Liver (tissue), 7 donors: ENCODE measurements at regions not wholly inside any gene's neighbourhood (a gene's known extent, or its start where the extent isn't known, plus 50 kb on each side); places are given as distances from the start of the nearest gene placed in this dataset.

Experiments used
- DNase-seq: peaks from one replicate; pipeline ENCODE4 v3.0.0-alpha.2; 2017; ENCODE audit warnings: low spot score
- H3K27ac ChIP-seq, 2 donors: one replicate each; pipeline ENCODE4 v1.7.0; 2013; ENCODE audit warnings: inconsistent platforms in 2 of 2, low read length in 2 of 2, control low read depth in 1 of 2, low read depth in 1 of 2, mild to moderate bottlenecking in 1 of 2
- H3K27me3 ChIP-seq, 4 donors: one replicate each; pipeline versions ENCODE4 v1.6.1 to v1.7.0; 2013; ENCODE audit warnings: low read length in 3 of 4, inconsistent platforms in 1 of 4, mild to moderate bottlenecking in 1 of 4, moderate library complexity in 1 of 4; ENCODE audit not compliant: control insufficient read depth in 4 of 4, insufficient read depth in 4 of 4
- H3K36me3 ChIP-seq, 4 donors: one replicate each; pipeline versions ENCODE4 v1.6.1 to v1.7.0; 2013; ENCODE audit warnings: low read length in 3 of 4, mild to moderate bottlenecking in 3 of 4, low read depth in 1 of 4, moderate library complexity in 1 of 4; ENCODE audit not compliant: control insufficient read depth in 4 of 4, insufficient read depth in 3 of 4
- H3K4me1 ChIP-seq, 4 donors: one replicate each; pipeline versions ENCODE4 v1.6.1 to v1.7.0; 2013; ENCODE audit warnings: low read length in 3 of 4, mild to moderate bottlenecking in 3 of 4, moderate library complexity in 1 of 4; ENCODE audit not compliant: control insufficient read depth in 4 of 4, insufficient read depth in 4 of 4
- H3K4me3 ChIP-seq, 3 donors: one replicate each; pipeline versions ENCODE4 v1.6.1 to v1.7.0; 2013; ENCODE audit warnings: low read length in 3 of 3, control low read depth in 1 of 3, low read depth in 1 of 3, mild to moderate bottlenecking in 1 of 3
- H3K9ac ChIP-seq, 2 donors: one replicate each; pipeline ENCODE4 v1.7.0; 2013; ENCODE audit warnings: low read length in 2 of 2, mild to moderate bottlenecking in 2 of 2, moderate library complexity in 2 of 2, control low read depth in 1 of 2, low read depth in 1 of 2
- H3K9me3 ChIP-seq, 4 donors: one replicate each; pipeline versions ENCODE4 v1.6.1 to v1.7.0; 2013; ENCODE audit warnings: low read length in 3 of 4; ENCODE audit not compliant: control insufficient read depth in 4 of 4
- EGR1 ChIP-seq, 2 donors: IDR thresholded peaks; 2 replicates each; pipeline ENCODE4 v1.6.1; 2016 to 2018; ENCODE audit warnings: antibody characterized with exemption in 2 of 2, low read depth in 2 of 2
- FOXA1 ChIP-seq: IDR thresholded peaks from 2 replicates; pipeline ENCODE4 v1.6.1; 2016; ENCODE audit warnings: antibody characterized with exemption
- FOXA2 ChIP-seq: IDR thresholded peaks from 2 replicates; pipeline ENCODE4 v1.6.1; 2016; ENCODE audit warnings: antibody characterized with exemption
- GABPA ChIP-seq, 2 donors: IDR thresholded peaks in 1 of 2; conservative IDR thresholded peaks in 1 of 2; 2 replicates each; pipeline ENCODE4 v1.6.1; 2016; ENCODE audit warnings: antibody characterized with exemption in 2 of 2, mild to moderate bottlenecking in 1 of 2, moderate library complexity in 1 of 2
- HNF4A ChIP-seq, 2 donors: conservative IDR thresholded peaks; 2 replicates each; pipeline ENCODE4 v1.6.1; 2016; ENCODE audit warnings: antibody characterized with exemption in 2 of 2, mild to moderate bottlenecking in 2 of 2
- JUND ChIP-seq, 2 donors: IDR thresholded peaks; 2 replicates each; pipeline ENCODE4 v1.6.1; 2016; ENCODE audit warnings: antibody characterized with exemption in 2 of 2
- NR2F2 ChIP-seq: IDR thresholded peaks from 2 replicates; pipeline ENCODE4 v1.6.1; 2016; ENCODE audit warnings: antibody characterized with exemption
- RAD21 ChIP-seq, 2 donors: IDR thresholded peaks; 2 replicates each; pipeline ENCODE4 v1.6.1; 2016; ENCODE audit warnings: antibody characterized with exemption in 2 of 2, mild to moderate bottlenecking in 2 of 2
- RXRA ChIP-seq, 2 donors: IDR thresholded peaks; 2 replicates each; pipeline ENCODE4 v1.6.1; 2017 to 2018; ENCODE audit warnings: antibody characterized with exemption in 2 of 2, mild to moderate bottlenecking in 1 of 2
- SP1 ChIP-seq: IDR thresholded peaks from 2 replicates; pipeline ENCODE4 v1.6.1; 2018; ENCODE audit warnings: antibody characterized with exemption, mild to moderate bottlenecking
- YY1 ChIP-seq: IDR thresholded peaks from 2 replicates; pipeline ENCODE4 v1.6.1; 2016; ENCODE audit warnings: antibody characterized with exemption, mild to moderate bottlenecking
- WGBS: extraction: QIAGEN DNeasy Blood & Tissue Kit; methylation state at CpG from one replicate; pipeline ENCODE4 v1.1.7; 2013; 5-methylcytosine and 5-hydroxymethylcytosine counted together
- TF ChIP-seq, protein P1 (sequence below): IDR thresholded peaks from 2 replicates; pipeline ENCODE4 v1.6.1; 2016; ENCODE audit warnings: antibody characterized with exemption
- TF ChIP-seq, protein P2 (sequence below): IDR thresholded peaks from 2 replicates; pipeline ENCODE4 v1.6.1; 2016; ENCODE audit warnings: antibody characterized with exemption, mild to moderate bottlenecking
- TF ChIP-seq, protein P3 (sequence below): IDR thresholded peaks from 2 replicates; pipeline ENCODE4 v1.6.1; 2016; ENCODE audit warnings: antibody characterized with exemption
- TF ChIP-seq, protein P4 (sequence below): IDR thresholded peaks from 2 replicates; pipeline ENCODE4 v1.6.1; 2016; ENCODE audit warnings: antibody characterized with exemption
- donor health status: healthy.
- donor health status: healthy.
- donor health status: healthy.
- donor health status: healthy.

DNA sequence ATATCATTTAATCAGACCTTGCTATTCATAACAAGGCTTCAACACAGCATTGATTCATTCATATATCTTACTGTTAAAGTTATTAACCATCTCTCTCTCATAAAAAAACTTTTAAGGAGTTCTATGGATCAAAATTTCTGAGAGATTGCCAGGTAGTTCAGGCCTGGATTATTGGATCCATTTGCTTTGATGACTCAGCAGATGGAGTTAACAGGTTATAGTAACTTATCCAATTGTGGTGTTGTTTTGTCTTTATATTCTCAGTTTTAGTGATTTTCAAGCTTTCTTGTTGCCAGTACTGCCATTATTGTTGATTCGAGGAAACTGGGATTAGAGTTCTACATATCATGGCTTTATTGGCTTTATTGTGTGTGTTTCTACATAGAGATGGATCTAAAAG lies 195.7 kb upstream of the MMADHC start:
- Histone ChIP-seq H3K27me3 (no peaks in the 10 kb centered on the region), H3K4me3 (no peak overlapping the region), H3K27ac (no peak overlapping the region), H3K9ac (no peak overlapping the region), H3K4me1 (no peaks in the 10 kb centered on the region), H3K9me3 (no peaks in the 10 kb centered on the region), H3K36me3 (no peaks in the 10 kb centered on the region)
- no peak for DNase-seq
- WGBS = 93% methylated on average over 1 of the region's 1 CpG
- TF ChIP-seq RXRA (IDR thresholded peaks at IDR 0.05) = no peak
- no peak for TF ChIP-seq HNF4A (conservative IDR thresholded peaks at IDR 0.05)
- TF ChIP-seq RAD21 (IDR thresholded peaks at IDR 0.05) = no peak
- TF ChIP-seq SP1 = no peak
- TF ChIP-seq, protein P1, sequence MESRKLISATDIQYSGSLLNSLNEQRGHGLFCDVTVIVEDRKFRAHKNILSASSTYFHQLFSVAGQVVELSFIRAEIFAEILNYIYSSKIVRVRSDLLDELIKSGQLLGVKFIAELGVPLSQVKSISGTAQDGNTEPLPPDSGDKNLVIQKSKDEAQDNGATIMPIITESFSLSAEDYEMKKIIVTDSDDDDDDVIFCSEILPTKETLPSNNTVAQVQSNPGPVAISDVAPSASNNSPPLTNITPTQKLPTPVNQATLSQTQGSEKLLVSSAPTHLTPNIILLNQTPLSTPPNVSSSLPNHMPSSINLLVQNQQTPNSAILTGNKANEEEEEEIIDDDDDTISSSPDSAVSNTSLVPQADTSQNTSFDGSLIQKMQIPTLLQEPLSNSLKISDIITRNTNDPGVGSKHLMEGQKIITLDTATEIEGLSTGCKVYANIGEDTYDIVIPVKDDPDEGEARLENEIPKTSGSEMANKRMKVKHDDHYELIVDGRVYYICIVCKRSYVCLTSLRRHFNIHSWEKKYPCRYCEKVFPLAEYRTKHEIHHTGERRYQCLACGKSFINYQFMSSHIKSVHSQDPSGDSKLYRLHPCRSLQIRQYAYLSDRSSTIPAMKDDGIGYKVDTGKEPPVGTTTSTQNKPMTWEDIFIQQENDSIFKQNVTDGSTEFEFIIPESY = no peak
- TF ChIP-seq FOXA1 = no peak
- no peak for TF ChIP-seq FOXA2
- no peak for TF ChIP-seq JUND (IDR thresholded peaks at IDR 0.05)
- TF ChIP-seq, protein P2, sequence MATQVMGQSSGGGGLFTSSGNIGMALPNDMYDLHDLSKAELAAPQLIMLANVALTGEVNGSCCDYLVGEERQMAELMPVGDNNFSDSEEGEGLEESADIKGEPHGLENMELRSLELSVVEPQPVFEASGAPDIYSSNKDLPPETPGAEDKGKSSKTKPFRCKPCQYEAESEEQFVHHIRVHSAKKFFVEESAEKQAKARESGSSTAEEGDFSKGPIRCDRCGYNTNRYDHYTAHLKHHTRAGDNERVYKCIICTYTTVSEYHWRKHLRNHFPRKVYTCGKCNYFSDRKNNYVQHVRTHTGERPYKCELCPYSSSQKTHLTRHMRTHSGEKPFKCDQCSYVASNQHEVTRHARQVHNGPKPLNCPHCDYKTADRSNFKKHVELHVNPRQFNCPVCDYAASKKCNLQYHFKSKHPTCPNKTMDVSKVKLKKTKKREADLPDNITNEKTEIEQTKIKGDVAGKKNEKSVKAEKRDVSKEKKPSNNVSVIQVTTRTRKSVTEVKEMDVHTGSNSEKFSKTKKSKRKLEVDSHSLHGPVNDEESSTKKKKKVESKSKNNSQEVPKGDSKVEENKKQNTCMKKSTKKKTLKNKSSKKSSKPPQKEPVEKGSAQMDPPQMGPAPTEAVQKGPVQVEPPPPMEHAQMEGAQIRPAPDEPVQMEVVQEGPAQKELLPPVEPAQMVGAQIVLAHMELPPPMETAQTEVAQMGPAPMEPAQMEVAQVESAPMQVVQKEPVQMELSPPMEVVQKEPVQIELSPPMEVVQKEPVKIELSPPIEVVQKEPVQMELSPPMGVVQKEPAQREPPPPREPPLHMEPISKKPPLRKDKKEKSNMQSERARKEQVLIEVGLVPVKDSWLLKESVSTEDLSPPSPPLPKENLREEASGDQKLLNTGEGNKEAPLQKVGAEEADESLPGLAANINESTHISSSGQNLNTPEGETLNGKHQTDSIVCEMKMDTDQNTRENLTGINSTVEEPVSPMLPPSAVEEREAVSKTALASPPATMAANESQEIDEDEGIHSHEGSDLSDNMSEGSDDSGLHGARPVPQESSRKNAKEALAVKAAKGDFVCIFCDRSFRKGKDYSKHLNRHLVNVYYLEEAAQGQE = no peak
- TF ChIP-seq YY1 = no peak
- TF ChIP-seq, protein P3, sequence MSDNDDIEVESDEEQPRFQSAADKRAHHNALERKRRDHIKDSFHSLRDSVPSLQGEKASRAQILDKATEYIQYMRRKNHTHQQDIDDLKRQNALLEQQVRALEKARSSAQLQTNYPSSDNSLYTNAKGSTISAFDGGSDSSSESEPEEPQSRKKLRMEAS = no peak
- TF ChIP-seq GABPA (IDR thresholded peaks at IDR 0.05 in 1 of 2, conservative IDR thresholded peaks at IDR 0.05 in 1 of 2) = no peak
- TF ChIP-seq NR2F2 = no peak

DNA sequence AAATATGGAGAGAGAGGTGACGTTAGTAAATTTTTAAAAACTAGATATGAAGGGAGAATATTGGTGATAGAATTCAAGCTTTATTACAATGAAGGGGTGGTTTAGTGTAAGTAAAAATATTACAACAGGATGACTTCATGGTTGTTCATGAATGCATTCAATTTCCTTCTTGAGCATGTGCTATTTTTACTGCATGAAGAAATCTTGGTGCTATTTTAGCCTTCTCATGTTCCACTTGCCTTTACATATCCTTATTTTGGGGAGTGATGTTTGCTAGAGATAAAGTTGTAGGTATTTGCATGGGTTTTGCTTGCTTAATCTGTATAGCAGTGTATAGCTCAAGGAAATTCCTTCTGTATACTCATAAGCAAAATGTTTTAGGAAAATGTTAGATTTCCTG lies 195.0 kb upstream of the MMADHC start:
- WGBS = 92% methylated on average over 1 of the region's 1 CpG
- Histone ChIP-seq H3K9ac (no peak overlapping the region), H3K4me1 (no peaks in the 10 kb centered on the region), H3K27me3 (no peaks in the 10 kb centered on the region), H3K9me3 (no peaks in the 10 kb centered on the region), H3K27ac (no peak overlapping the region), H3K4me3 (no peak overlapping the region), H3K36me3 (no peaks in the 10 kb centered on the region)
- TF ChIP-seq JUND (IDR thresholded peaks at IDR 0.05) (no peak), GABPA (IDR thresholded peaks at IDR 0.05 in 1 of 2, conservative IDR thresholded peaks at IDR 0.05 in 1 of 2) (no peak), SP1 (no peak)
- no peak for DNase-seq

DNA sequence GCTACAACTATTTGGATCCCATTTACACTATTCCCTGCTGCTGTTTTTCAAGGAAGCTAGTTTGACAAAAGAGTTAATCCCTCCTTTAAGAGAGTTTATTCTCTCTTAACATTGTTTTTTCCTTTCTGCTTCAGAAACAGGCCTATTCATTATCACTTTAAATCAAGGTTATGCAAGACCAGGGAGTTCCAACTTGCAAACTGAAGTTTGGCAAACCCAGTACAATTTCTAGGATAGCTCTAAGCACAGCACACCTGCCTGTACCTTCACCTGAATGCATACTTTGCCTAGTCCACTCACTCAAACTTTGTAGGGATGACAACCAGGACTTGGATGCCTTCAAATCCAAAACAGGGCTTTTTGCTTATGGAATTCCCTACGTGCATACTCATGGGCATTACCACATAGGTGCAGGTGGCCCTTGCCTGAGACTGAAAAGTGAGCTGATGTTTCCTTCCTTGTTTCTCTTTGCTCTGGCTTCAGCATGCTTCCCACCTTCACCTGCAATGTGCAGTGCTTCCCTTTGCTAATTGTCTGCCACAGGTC lies 193.8 kb upstream of the MMADHC start:
- Histone ChIP-seq H3K9me3 (no peaks in the 10 kb centered on the region), H3K9ac (no peak overlapping the region), H3K27ac (no peak overlapping the region), H3K4me3 (no peak overlapping the region), H3K4me1 (no peaks in the 10 kb centered on the region), H3K36me3 (no peaks in the 10 kb centered on the region), H3K27me3 (no peaks in the 10 kb centered on the region)
- WGBS = 89% methylated on average over 1 of the region's 1 CpG
- DNase-seq = no peak
- TF ChIP-seq, protein P4, sequence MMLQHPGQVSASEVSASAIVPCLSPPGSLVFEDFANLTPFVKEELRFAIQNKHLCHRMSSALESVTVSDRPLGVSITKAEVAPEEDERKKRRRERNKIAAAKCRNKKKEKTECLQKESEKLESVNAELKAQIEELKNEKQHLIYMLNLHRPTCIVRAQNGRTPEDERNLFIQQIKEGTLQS = no peak
- TF ChIP-seq JUND (IDR thresholded peaks at IDR 0.05) (no peak), NR2F2 (no peak), YY1 (no peak), EGR1 (IDR thresholded peaks at IDR 0.05; ENCODE audit: low read depth in 2 of 2) (no peak), FOXA2 (no peak)
- TF ChIP-seq, protein P2 = no peak
- TF ChIP-seq, protein P1 = no peak
- TF ChIP-seq, protein P3 = no peak
